ENCODE measurements at regions not wholly inside any gene's neighbourhood (a gene's known extent, or its start where the extent isn't known, plus 50 kb on each side); places are given as distances from the start of the nearest gene placed in this dataset.
"Not testable (repeated sequence)": the region's sequence is repeated elsewhere in the genome, so short reads cannot be mapped to it uniquely, and the experiment has no call there.

GRCh38 chr9:40107251-40107650 lies 751.8 kb downstream of the SPATA31A1 start:
- TF ChIP-seq CTCF (IDR thresholded peaks at IDR 0.05 in 2 of 3, conservative IDR thresholded peaks at IDR 0.05 in 1 of 3; ENCODE audit: control insufficient read depth in 2 of 3, extremely low read depth in 1 of 3, insufficient read depth in 1 of 3, low read depth in 3 of 3, low read length in 3 of 3); HDAC2 (IDR thresholded peaks at IDR 0.05): not testable (repeated sequence)
